GM19395 (cell line): ENCODE measurements at regions not wholly inside any gene's neighbourhood (a gene's known extent, or its start where the extent isn't known, plus 50 kb on each side); places are given as distances from the start of the nearest gene placed in this dataset.

Source experiments
- ATAC-seq: cut with Tn5 transposase; IDR thresholded peaks from one replicate; pipeline ENCODE4 v1.9.1; 2021; ENCODE audit warnings: mild to moderate bottlenecking, moderate library complexity; ENCODE audit not compliant: unreplicated experiment

DNA sequence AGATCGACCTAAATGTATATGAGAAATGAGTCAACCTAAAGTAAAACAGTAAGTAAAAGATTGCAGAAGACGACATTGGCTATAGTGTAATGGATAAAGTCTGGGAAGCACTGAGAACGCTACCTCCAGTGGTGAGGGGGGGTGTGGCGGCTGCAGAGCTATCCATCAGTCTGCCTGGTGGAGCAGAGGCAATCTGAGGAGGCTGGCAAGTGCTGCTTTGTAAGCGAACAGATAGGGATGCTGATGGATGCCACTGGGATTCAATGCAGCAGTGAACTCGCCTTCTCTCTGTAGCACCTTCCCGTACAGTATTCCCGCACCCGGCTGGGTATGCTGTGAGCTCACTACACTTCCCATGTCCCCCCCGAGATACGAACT lies 261.5 kb downstream of the NSG2 start:
- ATAC-seq, result no peak

DNA sequence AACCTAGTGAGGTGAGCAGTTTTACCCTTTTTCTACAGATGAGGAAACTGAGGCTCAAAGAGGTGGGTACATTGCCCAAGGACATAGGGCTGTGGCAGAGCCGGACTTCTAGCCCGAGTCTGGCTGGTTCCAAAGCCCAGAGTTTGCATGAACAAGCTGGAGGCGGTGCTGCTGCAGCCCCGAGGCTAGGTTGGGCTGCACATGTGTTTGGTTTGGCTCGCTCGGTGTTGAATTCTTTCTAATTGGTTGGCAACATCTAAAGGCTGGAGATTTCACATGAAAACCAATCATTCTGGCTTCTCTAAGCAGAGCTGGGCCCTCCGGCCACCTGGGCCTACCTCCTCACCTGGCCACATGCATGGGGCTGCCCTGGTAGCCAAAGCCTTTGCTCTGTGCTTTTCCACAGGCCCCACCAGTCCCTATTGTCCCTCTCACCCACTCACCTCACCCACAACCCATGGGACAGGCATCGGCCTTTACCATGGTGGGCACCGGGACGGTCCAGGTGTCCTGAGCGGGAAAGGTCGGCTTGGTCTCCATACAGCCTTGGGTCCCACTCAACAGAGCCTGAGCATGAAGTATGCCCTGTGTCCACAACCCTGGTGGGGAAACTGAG lies 262.3 kb downstream of the NSG2 start:
- no peak for ATAC-seq

DNA sequence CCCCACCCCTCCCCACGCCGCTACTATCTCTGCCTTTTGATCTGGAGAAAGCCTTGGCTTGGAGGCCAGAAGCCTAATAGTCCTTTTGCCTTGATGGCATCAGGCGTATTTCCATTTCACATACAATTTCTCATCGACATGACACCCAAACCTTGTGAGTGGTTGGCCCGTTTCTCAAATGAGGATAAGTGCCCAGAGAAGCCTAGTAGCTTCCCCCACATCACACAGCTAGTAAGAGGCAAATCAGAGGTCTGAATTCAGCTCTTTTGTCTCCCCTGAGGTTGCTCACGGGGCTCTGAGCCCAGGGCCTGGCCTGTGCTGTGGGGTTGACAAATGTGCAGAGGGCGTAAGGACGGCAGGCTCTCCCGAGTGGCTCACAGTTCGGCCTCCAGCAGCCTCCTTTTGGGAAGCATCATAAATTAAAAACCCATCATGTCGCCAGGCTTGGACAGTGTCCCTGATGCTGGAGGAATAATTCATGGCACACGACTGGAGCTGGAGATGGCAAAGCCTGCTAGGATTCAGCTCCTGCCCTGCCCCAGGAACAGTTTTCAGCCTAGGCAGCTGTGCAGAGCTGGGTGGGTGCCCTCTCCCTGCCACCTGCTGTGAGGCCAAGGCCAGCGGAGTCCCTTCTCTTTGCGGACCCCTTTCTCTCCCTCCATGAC lies 263.8 kb downstream of the NSG2 start:
- no peak for ATAC-seq

DNA sequence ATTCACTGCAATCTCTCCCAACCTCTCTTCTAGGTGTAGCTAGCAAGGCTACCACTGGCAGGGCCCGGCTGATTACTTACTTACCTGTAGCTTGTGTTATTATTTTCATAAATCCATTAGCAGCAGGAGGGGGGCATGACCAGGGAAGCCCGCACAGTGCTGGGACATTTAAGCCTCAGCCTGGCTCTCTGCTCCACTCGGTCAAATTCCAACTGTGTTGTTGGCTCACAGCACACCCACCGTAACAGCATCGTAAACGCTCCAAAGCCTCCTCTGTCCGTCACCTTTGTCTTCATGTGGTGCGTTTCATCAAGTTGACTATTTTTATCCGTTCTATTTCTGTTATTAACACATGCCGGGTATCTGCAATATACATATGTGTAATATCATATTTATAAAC lies 264.7 kb downstream of the NSG2 start:
- ATAC-seq, result no peak

DNA sequence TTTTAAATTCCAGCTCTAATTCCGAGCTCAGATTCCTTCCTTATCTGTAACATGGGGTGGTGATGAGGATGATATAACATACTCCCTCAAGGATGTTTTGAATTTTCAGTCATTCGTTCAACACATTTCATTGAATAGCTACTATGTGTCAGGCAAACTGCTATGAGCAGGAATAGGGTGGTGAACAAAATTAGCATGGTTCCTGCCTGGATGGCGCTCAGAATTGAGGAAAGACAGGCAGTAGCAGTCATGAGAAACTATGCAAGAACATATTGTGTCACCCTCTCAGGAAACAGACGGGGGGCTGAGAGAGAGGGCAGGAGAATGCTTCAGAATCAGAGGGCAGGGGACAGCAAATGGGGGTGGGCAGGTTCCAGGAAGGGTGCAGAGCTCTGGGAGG lies 265.2 kb downstream of the NSG2 start:
- no peak for ATAC-seq

DNA sequence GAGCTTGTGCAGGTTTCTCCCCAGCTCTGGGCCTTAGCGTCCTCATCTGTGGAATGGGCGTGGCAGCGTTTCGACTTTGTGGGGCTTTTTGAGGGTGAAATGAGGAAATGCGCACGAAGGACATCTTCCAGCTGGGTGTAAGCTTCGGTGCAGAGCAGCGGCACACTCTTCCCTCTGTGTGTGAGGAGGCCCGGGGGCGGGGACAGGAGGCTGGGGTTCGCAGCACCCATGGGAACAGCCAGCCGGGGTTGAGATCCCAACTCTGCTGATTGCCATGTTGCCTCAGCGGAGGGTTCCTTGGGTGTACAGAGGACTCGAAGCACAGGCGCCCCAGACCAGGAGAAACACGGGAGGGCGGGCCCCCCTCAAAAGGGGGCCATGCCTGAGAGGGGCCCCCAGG lies 265.6 kb downstream of the NSG2 start:
- no peak for ATAC-seq

DNA sequence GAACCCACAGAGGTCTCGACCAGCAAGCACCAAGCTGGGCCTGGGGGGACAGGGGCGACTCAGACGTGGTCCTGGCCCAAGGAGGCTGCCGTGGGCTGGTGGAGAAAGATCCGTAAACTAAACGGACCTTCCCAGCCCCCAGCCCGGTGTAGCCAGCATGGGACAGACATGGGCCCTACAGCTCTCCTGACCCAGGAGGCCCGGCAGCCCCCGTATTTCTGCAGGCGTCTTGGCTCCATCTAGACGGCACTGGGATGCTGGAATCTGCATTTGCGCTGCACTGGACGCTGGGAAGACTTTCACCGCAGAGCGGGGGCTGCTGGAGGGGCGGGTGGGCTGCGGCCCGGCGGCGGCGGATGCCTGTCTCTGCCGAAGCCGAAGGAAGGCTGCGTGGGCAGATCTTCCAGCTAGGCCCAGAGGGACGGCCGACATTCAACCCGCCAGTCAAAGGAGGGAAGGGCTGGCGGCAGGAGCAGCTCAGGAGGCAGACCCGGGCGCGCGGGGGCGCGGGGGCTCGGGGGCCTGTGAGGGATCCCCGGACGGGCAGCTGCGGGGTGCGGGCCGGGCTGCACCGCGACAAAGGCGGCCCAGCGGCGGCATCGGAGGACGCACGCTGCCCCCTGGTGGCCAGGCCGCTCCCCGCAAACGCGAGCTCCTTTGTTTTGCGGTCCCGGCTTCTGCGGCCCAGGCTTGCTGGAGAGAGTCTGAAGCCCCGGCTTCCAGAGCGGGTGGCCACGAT lies 266.2 kb downstream of the NSG2 start:
- ATAC-seq, result peak; percentile 72

DNA sequence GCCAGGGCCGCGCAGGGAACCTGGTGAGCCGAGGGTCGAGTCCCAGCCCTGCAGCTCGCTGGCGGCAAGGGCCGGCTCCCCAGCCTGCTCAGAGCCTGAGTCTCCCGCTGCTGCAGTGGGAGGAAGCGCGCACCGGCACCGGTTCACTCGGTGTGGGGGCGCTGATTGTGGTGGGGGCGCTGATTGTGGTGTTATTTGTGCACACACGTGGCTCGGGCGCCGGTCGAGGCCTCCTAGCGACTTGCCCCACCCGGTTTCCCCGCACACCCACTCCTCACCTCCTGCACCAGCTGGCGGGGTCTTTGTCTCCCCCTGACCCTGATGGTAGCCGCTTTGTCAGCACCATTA lies 266.7 kb downstream of the NSG2 start:
- ATAC-seq, result no peak

DNA sequence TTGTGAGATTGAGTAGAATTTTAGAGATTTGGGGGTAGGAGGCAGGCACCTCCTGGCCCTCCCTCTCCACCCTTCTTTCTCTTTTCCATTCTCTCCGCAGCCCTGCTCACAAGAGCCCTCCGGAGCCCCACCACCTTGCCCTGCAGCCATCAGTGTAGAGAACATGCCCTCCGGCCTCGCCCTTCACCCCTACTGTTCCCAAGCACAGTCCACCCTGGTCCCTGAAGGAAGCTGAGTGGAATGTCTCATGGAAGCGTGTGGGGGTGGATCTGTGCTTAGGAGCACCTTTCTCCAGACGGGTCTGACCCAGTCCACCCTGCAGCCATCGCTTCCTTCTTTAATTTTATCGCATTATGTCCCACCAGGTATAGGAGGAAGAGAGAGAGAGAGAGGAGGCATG lies 267.1 kb downstream of the NSG2 start:
- no peak for ATAC-seq

DNA sequence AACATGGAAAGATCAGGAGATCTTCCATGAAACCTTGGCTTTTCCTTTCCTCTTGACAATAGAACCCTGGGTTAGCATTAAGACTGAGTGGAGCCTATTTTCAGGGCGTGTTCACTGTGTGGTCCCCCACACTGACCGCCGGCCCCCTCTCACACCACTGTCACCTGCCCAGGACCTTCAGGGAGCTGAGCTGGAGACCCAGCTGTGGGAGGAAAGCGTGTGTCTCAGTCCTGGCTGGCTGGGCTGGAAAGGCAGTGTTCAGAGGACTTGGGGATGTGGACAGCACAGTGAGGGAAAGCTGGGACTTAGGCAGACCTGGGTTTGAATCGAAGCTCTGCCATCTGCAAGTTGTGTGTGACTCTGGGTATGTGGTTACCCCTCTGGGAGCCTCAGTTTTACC lies 268.1 kb downstream of the NSG2 start:
- ATAC-seq, result no peak

DNA sequence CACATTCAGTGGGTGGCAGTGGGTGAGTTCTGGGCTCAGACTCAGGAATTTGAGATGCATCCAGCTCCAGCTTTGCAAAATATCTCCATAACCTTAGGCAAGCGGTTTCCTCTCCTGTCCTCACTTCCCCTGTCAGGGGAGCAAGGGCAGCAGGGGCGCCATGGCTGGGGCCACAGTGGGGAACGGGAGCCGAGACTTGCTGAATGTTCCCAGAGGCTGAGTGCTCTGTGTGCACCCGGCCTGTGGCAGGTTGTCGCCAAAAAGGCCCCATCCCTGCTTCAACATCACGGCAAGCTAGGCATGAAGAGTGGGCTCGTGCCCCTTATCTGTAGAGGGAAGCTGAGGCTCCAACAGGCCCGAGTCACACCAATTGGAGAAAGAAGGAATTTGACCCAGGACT lies 268.8 kb downstream of the NSG2 start:
- ATAC-seq, result no peak

DNA sequence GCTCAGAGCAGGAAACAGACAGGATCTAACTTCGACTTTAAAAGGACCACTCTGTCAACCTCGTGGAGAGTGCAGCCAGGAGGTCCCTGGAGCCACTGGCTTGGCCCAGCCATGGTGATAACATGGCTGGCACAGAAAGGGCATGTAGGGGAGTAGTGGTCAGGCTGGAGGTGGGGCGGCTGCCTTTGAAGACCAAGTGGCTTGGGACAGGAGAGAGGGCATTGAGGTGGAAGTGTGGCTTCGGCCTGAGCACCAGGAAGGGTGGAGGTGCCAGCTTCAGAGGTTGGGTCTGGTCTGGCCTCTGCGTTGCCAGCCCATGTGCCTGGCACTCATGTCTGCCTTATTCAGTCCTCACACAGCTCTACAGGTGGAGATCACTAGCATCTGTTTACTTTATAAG lies 270.0 kb downstream of the NSG2 start:
- ATAC-seq, result no peak

DNA sequence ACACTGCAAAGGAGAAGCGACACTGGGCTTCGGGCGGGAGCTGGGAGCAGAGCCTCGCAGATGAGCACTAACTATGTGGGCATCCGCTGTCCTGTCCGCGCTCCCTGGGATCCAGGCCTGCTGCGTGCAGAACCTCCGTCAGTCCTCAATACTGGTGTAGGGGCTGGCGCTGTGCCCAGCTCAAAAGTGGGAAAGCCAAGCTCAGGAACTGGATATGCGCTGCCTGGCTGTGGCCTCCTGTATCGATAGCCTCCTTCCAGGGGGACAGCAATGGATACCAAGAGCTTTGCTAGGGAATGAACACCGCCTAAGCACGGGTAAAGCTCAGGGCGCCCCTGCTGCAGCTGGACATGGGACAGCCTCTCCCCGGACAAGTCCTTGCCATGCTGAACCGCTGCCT lies 270.4 kb downstream of the NSG2 start:
- ATAC-seq, result no peak

DNA sequence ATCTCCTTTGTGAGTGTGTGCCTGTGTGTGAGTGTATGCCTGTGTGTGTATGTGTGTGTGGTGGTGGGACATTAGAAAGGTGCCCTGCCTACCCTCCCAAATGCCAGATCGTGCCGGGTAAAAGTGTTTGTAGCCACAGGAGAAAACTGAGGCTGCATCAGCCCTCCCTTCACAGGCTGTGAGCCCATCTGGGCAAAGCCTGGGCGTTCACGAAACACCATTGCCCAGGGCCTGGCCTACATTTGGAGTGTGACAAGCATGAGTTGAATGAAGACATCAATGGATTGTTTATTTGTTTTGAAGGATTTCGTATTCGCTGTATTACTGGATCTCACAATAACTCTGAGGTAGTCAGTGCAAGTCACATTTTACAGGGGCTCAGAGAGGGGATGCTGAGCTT lies 270.8 kb downstream of the NSG2 start:
- ATAC-seq, result no peak

DNA sequence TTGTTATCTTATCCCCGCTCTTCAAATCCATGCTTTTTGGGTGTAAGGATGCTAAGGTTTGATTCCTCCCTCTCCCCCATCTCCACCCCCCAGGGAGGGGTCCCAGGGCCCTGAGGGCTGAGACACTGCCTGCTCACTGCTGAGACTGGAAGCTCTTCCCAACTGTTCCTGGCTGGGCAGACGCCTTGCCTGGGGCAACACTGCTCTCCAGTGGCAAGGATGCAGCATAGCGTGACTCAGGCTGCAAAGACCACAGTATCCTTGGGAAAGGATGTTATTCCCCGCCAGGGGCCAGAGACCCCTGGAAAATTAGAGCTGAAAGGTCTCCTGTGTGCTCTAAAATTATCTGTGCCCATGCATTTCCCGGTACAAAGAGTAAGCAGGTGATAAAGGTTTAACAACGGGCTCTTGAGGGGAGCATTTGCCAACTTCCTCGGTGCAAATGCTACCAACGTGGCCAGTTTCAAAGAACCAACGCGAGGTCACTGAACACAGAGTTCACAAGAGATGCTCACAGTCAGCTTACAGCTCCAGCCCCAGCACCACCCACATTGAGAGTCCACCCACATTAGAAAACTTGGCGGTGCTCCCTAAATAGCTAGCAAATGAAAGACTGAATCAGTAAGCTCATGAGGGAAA lies 271.9 kb downstream of the NSG2 start:
- ATAC-seq, result no peak

DNA sequence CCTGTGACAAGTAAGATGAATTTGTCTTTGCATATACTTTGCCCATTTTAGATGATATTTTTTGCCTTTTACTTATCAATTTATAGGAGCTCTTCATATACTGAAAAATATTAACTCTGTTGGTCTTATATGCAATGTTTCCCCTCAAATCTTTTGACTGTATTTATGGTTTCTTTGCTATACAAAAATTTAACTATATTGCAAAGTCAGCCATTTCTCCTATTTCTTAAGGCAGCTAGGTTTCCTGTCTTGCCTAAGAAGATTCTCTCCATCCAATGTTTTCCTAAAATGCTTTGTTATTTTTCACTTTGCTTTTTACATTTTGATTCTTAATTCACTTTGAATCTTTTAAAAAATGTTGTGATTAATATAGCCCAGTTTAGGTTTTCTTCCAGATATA lies 273.1 kb downstream of the NSG2 start:
- no peak for ATAC-seq

DNA sequence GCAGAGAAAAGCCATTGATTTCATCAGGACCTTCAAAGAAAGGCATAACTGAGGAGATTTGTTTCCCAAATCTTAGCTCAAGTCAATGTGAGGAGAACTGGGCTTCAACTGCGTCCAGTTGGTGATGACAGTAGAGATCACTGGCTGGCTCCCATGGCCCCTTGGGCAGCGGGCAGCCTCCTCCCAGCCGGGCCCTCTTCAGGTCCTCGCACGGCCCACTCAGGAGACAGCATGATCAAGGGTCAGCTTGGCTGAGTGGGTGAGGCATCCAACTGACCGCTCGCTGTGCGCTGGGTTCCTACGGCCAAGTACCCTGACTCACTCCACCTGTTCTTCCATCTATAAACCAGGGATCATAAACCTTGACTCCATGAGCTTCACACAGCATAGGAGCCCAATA lies 274.0 kb downstream of the NSG2 start:
- ATAC-seq, result no peak

DNA sequence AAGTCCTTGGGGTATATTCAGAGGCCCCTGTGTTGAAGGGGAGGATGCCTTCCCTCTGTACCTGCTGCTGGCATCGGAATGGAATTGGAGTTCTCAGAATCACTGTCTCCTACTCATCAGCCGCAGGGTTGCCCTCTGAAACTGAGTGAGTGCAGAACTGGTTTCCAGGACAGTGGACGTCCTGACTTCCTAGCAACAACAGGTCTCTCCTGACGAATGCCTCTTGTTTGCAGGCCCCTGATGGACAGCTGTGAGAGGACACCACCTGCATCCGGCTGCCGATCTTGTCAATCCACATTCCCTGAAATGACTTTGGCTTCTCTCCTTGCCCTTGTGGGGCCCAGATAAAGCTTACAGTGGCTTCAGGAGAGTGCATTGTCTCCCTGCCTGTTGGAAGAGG lies 274.5 kb downstream of the NSG2 start:
- no peak for ATAC-seq

DNA sequence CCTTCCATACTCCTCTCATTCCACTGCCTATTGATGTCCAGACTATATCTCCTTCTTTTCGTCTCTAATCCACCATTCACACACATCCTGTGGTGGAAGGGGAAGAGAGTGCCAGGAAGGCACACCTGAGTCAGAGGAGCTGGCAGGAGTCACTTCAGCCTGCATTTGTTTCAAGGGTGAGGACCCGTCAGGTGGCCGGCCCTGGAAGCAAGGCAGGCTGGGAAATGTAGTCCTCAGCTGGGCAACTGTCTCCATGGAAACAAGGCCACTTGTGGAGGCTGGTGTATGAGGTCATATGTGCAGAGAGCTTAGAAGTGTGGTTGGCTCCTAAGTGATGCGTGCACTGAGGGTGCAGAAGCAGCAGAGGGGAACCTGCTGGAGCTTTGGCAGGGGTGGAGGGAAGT lies 278.4 kb downstream of the NSG2 start:
- ATAC-seq, result peak; percentile 70

DNA sequence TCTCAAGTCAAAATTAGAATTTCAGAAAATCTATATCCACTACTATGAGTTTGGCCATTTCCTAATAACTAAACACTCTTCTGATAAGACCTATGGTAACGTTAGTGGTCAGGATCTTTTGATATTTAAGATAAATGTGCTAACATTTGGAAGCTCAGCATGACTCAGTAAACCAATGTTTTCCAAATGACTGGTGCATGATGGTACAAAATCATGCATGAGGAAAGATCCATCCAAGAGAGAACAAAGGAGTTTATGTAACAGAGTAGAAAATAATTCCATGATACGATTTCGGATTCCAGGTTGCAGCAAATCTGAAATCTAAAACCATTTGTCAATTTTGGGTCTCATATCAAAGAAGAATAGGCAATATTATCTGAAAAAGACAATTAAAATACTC lies 279.2 kb downstream of the NSG2 start:
- ATAC-seq, result no peak

DNA sequence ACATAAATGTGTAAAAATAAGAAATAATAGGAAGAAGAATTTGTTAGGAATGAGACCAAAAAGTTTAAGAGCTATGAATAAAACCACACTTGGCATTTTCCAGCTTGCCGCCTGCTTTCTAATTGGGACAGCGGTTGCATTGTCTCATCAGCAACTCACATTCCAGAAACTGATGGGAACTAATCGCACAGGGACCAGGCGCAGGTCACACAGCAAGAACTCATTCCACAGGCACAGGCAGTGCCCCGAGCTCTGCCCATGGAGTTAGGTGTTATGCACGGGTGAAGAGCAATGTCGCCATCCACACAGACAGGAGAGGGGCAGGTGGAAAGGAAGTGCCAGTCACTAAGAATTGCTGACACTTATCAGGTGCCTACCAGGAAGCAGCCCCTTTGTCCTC lies 279.9 kb downstream of the NSG2 start:
- ATAC-seq, result no peak

DNA sequence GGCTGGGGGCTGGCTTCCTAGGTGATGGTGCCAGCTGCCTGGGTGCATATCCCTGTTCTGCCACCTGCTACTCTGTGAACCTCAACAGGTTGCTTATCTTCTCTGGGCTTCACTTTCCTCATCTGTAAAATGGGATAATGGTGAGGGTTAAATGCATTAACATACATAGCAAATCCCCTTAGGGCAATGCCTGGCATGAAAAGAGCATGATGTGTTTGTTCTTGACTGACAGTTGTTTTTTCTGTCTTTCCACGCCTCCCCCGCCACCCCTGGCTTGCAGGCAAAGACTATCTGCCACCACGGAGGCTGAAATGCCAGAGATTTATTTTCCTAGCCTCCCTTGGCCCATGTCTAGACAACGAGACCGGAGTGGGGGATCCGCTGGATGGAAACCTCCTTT lies 280.5 kb downstream of the NSG2 start:
- no peak for ATAC-seq
